Jurkat, Clone E6-1 (cell line): ENCODE measurements at regions not wholly inside any gene's neighbourhood (a gene's known extent, or its start where the extent isn't known, plus 50 kb on each side); places are given as distances from the start of the nearest gene placed in this dataset.

Experiments used
- DNase-seq: peaks from one replicate; pipeline ENCODE4 v3.0.0-alpha.2; 2011; ENCODE audit warnings: low read depth, low spot score
- H3K4me3 ChIP-seq: 2 replicates; pipeline ENCODE4 v1.5.1; 2011; ENCODE audit warnings: mild to moderate bottlenecking, low read length, control low read depth, moderate library complexity

DNA sequence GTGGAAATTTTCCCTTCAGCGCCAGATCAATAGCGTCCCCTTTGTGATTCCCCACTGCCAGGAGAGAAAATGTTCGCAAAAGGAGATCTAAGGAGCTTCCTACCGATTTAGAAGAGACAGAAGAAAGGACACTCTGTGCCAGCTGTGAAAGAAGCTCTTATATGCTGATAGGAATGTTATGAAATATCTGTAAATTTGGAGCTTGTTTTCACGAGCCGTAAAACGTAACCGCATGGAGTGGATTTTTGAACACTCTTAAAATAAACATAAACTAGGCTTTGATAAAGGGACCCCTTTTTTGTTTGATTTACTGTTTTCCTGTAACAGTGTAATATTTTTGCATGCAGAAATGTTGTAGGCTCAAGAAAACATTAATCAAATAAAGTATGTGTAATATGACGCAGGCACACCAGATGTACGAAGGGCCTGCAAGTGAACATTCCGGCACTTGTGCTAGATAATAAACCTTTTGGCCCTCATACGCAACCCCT, 346.8 kb downstream of the ETNK1 start:
- DNase-seq, result no peak
- H3K4me3 ChIP-seq, result no peak overlapping the region

DNA sequence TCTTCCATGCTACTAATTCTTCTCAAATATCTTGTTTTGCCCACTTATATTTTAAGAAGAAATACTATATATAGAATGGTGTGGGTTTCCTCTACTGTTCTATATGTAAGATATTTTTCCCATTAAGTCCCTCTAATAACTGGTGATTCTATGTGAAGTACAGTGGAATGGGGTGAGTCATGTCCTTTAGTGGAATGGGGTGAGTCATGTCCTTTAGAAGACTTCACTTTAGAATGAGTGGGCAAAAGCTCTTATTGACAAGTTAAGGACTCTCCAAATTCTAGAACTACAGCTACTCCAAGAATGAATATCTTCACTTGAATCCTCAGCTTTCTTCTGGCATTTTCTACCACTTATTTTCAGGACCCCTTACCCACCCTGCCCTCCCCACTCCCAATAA, 349.9 kb downstream of the ETNK1 start:
- H3K4me3 ChIP-seq, result no peak overlapping the region
- DNase-seq, result no peak

DNA sequence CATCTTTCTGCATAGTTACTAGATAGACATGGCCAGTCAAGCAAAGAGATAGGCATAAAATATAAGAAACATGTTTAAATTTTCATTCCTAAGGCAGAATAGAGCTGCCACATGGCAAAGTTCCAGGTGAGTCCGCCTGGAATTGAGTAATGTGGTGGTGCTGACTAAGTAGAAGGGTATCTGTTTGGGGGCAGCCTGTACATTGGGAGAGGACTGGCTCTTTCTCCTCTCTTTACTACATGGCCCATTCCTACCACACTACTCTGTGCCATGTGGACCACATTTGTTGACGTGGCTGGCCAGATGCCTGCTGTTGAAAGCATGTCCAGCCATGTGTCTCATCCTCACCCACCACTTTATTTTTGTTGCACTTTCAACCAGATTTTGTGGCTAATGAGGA, 354.0 kb downstream of the ETNK1 start:
- DNase-seq, result no peak
- no peak overlapping the region for H3K4me3 ChIP-seq

DNA sequence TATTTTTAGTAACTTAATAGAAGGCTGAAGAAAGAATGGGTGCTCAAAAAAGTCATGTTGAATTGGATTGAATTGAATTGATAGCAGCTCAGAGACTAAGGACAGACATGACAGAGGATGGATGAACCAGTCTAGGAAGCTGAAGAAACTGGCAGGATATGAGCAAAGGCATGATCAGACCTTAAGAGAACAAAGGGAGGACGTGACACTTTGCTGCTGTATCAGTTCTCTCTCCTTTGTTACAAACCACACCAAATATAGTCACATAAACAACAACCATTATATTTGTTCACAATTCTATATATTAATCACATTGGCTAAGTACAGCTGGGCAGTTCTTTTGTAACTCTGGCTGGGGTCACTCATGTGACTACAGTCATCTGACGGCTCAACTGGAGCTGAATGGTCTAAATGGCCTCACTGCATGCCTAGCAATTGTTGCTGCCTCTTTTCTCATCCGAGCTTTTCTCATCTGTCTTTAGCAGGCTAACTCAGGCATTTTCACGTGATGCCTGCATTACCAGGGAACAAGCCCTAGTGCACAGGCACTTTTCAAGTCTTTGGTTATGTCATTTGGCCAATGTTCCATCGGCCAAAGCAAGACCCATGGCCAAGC, 355.0 kb downstream of the ETNK1 start:
- DNase-seq, result no peak
- no peak overlapping the region for H3K4me3 ChIP-seq

DNA sequence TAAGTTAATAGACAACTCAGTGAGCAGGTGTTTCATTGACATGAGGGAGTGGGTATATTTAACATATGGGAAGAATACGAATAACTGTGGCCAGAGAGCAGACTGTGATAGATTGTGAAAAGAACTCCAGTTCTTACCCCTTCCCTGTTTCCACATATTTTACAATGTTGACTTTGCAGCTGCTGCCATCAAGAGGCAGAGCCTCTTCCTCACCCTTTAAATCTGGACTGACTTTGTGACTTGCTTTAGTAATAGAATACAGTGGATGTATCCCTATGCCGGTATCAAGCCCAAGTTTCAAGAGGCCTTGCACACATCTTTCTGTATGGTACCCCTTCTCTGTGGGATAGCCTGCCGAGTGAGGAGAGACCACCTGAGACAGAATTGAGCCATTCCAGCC, 356.7 kb downstream of the ETNK1 start:
- no peak for DNase-seq
- H3K4me3 ChIP-seq, result no peak overlapping the region

DNA sequence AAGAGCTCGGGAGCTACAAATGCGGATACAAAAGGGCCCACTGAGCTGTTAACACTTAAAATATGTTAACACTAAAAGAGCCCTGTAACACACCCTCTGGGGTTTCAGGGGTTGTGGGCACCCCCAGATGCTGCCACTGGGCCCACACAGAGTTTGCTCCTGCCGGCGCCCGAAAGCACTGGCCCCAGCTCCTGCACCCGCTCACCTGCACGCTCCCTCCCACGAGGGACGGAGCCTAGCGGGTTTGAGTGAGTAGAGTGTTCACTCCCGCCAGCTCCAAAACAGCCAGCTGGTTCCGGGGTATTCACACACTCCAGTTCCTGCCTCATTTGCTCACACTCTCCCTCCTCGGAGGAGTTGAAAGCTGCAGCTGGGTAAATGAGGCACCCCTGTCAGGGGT, 357.7 kb downstream of the ETNK1 start:
- no peak for DNase-seq
- no peak overlapping the region for H3K4me3 ChIP-seq

DNA sequence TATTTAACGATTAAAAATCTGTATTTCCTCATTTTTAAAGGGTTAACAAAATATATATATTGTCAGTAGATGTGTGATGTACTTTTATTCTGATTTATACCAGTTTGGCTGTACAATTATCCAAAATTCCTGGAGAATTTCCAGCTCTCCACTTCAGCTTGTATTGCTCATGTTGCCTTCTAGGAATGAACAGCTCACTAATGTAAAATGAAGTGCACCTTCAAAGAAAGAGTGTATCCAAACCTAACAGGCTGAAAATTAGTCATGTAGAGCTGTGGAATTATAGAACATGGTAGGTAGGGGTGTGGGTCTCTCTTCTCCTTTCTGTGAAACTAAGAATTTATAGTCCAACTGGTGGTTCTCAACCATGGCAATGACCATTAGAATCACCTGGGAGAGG, 362.0 kb downstream of the ETNK1 start:
- no peak for DNase-seq
- H3K4me3 ChIP-seq, result no peak overlapping the region

DNA sequence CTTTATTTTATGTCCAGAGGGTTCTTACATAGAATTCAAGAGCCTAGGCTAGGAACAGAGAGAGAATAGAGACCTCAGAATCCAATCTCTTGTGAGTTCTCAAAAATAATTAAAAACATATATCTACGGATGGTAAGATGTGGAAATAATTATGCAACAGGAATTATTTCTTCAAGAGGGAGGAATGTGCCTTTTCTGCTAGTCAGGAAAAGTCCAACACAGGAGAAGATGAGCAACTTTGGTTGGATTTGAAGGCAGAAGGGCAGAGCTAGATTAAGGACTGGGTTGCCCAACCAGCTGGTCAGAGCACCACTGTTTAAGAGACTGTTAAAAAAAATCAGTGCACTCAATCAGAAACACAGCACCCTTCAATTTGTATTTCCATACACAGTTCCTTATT, 365.5 kb downstream of the ETNK1 start:
- no peak for DNase-seq
- no peak overlapping the region for H3K4me3 ChIP-seq

DNA sequence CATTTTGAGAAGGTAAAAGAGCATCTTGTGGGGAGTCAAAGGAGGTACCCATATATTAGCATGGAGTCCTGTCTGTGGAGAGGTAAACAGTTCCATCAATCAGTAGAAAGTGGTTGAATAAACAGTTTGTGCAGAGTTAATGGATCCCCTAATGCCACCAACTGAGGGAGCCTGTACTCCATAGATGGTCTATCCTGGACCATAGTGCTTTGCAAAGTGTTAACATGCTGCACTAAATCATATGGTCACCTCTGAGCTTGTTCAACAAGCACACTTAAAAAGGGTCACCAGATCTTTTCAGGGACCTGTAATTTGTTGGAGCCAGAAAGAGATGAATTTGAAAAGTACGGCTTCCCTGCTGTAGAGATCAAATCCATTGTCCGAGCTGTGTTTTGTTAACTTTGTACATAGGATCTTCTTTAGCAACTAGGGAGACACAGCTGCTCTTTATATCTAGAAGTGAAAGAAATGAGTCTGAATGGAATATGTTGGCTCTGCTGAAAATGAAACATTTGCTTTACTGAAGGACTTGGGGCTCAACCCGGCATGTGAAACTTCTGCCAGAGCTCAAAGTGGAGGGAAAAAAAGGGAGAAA, 366.4 kb downstream of the ETNK1 start:
- DNase-seq, result no peak

DNA sequence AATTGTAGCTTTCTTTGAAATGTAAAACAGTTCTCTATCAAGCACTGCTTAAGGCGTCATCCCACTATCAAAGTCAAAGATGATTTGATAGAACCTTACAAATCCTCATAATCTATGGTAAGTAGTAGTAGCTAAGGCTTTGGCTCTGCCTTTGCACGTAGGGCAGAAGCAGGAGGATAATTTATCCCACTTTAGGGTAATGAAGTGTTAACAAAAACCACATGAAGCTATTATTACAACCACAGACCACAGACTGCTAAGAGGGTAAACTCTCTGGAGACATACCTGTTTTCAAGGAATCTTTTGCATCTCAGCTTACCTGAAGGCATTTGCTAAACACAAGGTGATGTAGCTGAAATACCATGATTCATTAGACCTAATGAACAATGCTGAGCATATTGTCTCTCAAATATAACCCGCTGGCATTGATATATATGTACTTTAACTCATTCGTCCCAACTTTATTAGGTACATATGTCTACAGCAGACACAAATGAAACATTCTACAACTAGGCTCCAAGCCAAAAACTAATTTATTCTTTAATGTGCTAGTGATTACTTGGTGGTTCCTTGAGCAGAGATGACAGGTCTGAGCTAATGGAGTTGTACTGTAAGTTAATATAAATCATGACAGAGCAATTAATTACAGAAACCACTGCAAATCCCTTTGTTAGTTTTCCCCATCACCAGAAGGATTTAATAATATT, 368.8 kb downstream of the ETNK1 start:
- peak; percentile 11 for DNase-seq
- no peak overlapping the region for H3K4me3 ChIP-seq

More for the DNA sequence above, 366.4 kb downstream of the ETNK1 start:
- no peak overlapping the region for H3K4me3 ChIP-seq

DNA sequence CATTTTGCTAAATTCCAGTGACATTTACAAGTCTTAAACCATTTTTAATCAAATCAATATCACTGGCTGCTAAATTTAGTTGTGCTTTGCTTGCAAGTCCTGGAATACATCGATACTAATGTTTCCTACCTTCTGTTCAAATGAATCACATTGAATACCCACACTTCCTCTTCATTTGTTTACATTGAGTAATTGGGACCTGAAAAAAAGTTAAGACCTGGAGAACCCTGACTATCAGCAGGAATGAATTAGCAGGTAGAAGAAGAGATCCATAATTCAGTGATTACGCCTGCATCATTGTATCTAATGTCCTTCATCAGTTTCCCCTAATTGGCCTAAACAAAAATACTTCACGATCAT, 369.3 kb downstream of the ETNK1 start:
- no peak overlapping the region for H3K4me3 ChIP-seq
- DNase-seq, result no peak

DNA sequence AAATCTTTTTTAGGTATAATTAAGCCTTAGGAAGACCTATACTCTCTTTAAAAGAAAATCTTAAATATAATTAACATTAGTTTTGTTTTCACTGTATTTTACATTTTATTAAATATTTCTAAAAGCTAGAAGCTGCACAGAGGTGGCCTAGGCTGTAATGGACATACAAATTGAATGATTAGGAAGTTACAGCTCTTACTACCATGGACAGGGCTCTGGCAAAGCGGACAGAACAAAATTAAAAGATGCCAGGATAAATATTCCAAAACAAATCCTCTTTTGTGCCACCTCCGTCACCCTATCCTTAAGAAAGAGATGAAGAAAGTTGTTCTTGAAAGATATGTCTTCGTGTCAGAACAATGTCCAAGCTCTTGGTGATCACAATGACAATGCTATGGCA, 376.5 kb downstream of the ETNK1 start:
- DNase-seq, result no peak

DNA sequence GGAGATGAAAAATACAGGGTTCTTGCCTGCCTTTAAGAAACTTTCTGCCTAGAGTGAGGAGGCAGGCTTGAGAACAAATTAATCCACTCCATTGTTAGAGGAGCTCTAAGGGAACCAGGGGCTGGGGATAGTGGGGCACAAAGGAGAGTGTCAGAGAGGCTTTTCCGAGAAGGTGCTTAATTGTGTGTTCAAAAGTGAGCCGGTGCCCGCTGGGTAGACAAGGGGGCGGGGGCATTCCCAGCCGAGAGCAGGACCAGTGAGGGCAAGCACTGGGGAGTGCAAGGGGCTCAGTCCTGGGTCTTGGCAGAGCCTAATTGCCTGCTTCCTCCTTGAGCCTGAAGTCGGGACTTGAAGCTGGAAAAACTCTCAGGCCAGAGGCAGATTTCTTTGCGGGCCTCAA, 377.4 kb downstream of the ETNK1 start:
- no peak for DNase-seq
- H3K4me3 ChIP-seq, result no peak overlapping the region

More for the DNA sequence above, 376.5 kb downstream of the ETNK1 start:
- H3K4me3 ChIP-seq, result no peak overlapping the region

DNA sequence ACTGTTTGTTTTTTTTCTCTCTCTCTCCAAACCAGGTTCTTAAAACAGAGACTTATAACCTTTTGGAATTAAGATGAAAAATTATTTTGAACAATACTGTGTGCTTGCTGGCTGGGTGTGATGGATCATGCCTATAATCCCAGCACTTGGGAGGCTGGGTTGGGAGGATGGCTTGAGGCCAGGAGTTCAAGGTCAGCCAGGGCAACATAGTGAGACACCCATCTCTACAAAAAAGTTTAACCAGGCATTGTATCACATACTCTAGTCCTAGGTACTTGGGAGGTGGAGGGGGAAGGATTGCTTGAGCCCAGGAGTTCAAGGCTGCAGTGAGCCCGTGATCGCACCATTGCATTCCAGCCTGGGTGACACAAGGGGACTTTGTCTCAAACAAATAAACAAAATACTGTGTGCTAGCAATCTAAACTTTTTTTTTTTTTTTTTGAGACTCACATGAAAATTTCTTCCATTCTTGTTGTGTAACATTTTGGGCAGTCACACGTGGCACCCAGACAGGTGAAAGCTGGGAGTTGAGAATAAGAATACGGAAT, 379.6 kb downstream of the ETNK1 start:
- no peak for DNase-seq
- no peak overlapping the region for H3K4me3 ChIP-seq

DNA sequence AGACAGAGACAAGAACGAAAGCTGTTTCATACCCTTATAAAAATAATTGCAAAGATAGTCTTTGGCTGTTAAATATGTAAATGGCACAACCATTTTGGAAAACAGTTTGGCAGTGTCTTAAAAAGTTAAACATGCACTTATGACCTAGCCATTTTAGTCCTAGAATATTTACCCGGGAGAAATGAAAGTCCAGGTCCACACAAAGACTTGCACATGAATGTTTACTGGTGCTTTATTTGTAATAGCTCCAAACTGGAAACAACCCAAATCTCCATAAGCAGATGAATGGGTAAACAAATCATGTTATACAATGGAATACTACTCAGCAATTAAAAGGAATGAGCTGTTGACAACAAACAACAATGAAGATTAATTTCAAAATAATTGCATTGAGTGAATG, 380.4 kb downstream of the ETNK1 start:
- no peak overlapping the region for H3K4me3 ChIP-seq
- DNase-seq, result no peak

DNA sequence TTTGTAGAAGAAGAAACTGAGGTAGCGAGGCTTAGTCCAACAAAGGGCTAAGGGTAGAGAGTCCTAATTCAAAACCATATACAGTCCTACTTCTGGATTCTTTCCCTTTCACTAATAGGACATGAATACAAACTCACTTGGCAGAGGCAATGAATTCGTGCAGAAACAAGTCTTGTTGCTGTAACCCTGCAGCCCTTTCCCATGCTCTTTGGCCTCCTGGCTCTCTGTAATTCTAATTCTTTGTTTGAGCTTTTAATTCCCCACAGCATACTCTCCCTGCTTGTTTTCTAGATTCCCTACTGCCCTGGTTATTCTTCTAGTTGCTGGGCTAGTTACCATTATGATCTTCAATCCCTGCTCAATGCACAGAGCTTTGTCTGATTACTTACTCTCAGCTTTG, 381.4 kb downstream of the ETNK1 start:
- DNase-seq, result no peak
- no peak overlapping the region for H3K4me3 ChIP-seq

DNA sequence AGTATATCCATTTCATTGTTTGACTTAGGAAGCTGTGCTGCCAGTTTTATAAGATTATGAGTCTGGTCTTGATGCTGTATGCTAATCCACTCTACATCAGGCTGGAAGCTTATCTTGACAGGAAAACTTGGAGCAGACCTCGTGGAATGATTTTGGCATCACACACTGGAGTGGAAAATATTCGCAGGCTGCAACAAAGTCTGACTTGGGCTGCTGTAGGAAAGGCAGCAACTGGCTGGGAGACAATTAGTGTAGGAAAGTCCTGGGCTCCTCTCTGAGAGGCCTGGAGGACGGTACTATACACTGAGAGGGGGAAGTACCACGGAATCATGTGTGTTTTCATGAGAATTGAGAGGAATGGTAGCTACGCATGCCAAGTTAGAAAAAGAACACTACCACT, 383.7 kb downstream of the ETNK1 start:
- no peak overlapping the region for H3K4me3 ChIP-seq
- no peak for DNase-seq

DNA sequence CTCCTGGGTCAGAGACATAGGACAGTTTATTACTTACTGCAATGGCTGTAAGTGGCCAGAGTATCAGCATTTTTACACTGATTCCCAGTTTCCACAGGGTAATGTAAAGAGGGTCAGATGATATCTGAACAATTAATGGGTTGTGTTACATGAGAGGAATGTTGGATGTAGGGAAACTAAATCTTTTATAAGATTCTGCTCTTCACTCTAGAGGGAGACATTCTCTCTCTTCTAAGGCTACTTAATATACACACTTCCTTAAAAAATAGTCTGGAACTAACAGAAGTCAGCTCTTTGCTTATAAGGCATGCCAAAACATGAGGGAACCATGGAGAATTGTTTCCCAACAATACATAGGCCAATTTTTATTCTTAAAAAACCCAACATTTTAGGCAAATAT, 389.8 kb downstream of the ETNK1 start:
- DNase-seq, result no peak
- no peak overlapping the region for H3K4me3 ChIP-seq

DNA sequence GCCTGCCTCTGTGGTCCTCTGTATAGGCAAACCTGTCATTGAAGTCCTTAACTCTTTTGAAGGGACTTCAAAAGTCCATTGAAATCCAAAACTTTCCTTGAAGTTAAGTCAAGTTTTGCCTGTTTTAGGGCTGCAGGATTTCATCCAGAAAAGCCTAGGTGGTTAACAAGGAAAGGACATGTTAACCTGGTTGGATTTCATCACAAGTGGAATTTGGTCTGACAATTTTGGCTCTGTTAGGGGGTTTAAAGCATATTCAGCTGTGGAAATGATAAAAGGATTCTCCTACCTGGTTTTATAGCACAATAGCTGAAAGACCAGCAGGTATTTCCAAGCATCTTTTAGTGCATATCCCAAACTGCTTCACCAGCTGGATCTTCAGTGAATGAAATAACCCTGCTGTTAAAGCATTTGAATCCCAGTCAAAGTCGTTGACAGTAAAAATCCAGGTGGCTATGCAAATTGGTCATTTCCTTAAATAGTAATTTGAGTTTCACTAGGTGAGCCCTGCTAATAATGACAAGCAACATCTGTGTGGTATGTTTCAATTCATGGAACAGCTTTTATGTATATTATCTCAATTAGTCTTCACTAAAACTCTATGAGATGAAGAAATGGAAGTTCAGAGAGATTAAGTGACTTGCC, 400.5 kb downstream of the ETNK1 start:
- no peak for DNase-seq

More for the DNA sequence above, 400.5 kb downstream of the ETNK1 start:
- no peak overlapping the region for H3K4me3 ChIP-seq
